OCI-M1 (cell line): ENCODE measurements at regions not wholly inside any gene's neighbourhood (a gene's known extent, or its start where the extent isn't known, plus 50 kb on each side); places are given as distances from the start of the nearest gene placed in this dataset.
"Not testable (repeated sequence)": the region's sequence is repeated elsewhere in the genome, so short reads cannot be mapped to it uniquely, and the experiment has no call there.

Experiments used
- DNase-seq: peaks from one replicate; lab custom pipeline; 2025; lab: John Stamatoyannopoulos, UW

- peak; percentile 15 for DNase-seq
Observed at GRCh38 chr3:178202194-178202593, 334.0 kb upstream of the KCNMB2 start.

DNA sequence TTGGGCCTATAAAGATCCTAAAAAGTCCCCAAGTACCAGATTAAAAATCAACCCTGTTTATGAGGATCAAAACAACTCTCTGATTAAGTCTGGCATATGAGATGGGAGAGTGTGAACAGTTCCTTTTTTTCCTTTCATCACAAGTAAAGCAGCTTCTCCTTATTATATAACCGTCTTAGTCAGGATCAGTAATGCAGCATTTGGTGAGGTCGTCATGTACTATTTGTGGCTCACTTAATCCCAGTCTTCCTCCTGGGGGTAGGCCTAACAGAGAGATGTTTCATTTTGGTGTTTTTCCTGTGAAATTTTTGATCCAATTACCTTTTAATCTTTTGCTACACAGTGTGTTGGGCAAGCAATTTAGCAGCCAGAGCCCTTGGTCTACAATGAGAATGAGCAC is 333.1 kb upstream of the KCNMB2 start:
- peak; percentile 27 for DNase-seq

DNA sequence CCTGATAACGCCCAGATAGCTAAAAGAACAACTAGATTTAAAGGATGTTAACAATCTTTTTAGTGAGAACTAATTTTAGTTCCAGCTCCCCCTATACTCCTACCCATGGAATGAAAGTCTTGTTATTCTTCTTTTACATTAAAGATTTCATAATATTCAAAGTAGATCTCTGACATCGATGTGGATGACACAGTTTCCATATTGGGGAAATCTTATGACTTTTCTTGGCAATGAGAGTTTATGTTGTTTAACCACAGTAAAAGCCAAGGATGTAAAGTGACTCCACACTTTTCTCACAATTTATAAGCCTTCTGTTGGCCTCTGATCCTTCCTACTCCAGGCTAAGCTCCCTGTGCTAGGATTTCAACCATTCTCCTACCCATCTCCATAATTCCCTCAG is 332.6 kb upstream of the KCNMB2 start:
- DNase-seq = no peak

GRCh38 chr3:178205740-178206139 is 330.5 kb upstream of the KCNMB2 start:
- DNase-seq = no peak

- no peak for DNase-seq
Observed at GRCh38 chr3:178206521-178206920, 329.7 kb upstream of the KCNMB2 start.

GRCh38 chr3:178207161-178207560 is 329.1 kb upstream of the KCNMB2 start:
- not testable (repeated sequence) for DNase-seq

- not testable (repeated sequence) for DNase-seq
Observed at GRCh38 chr3:178207627-178208026, 328.6 kb upstream of the KCNMB2 start.

- not testable (repeated sequence) for DNase-seq
Observed at GRCh38 chr3:178209116-178209515, 327.1 kb upstream of the KCNMB2 start.

GRCh38 chr3:178209618-178210017 is 326.6 kb upstream of the KCNMB2 start:
- DNase-seq = not testable (repeated sequence)

GRCh38 chr3:178211086-178211485 is 325.1 kb upstream of the KCNMB2 start:
- not testable (repeated sequence) for DNase-seq

- no peak for DNase-seq
Observed at GRCh38 chr3:178217479-178217878, 318.8 kb upstream of the KCNMB2 start.

DNA sequence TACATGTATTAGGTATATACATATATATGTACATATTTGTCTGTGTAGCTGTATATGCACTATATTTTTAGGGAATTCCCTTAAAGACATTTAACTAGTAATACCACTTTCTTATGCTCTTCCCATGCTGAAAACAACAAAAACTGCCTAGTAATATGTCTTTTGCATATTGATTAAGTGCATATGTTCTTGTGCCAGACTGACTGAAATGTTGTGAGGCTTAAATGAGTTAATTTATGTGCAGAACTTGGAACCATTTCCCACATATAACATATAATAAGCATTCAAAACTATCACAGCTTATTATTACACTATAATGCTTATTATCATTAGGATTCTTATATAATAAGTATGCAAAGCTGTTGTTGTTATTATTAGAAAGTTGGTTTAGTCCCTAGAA is 318.0 kb upstream of the KCNMB2 start:
- no peak for DNase-seq

DNA sequence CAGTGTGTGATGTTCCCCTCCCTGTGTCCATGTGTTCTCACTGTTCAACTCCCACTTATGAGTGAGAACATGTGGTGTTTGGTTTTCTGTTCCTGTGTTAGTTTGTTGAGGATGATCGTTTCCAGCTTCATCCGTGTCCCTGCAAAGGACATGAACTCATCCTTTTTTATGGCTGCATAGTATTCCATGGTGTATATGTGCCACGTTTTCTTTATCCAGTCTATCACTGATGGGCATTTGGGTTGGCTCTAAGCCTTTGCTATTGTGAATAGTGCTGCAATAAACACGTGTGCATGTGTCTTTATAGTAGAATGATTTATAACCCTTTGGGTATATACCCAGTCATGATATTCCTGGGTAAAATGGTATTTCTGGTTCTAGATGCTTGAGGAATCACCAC is 316.6 kb upstream of the KCNMB2 start:
- DNase-seq = not testable (repeated sequence)

GRCh38 chr3:178223876-178224275 is 312.4 kb upstream of the KCNMB2 start:
- DNase-seq = no peak

DNA sequence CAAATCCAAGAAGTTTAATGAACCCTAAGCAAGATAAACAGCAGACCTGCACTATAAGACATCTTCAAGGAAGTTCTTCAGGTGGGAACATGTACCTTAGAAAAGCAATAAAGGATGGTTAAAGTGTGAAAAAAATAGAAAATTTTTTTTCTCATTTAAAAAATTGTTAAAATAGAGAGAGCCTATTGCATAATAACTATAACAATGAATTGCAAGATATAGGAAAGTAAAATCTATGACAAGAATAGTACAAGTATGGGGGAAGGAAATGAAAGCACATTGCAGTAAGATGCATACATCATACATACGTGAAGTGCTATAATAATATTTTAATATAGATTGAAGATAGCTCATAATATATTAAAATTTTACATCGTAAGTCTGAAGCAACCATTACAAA is 310.1 kb upstream of the KCNMB2 start:
- no peak for DNase-seq

GRCh38 chr3:178231645-178232044 is 304.6 kb upstream of the KCNMB2 start:
- DNase-seq = no peak

GRCh38 chr3:178233371-178234071 is 302.7 kb upstream of the KCNMB2 start:
- DNase-seq = no peak

GRCh38 chr3:178236555-178237277 is 299.5 kb upstream of the KCNMB2 start:
- DNase-seq = no peak

DNA sequence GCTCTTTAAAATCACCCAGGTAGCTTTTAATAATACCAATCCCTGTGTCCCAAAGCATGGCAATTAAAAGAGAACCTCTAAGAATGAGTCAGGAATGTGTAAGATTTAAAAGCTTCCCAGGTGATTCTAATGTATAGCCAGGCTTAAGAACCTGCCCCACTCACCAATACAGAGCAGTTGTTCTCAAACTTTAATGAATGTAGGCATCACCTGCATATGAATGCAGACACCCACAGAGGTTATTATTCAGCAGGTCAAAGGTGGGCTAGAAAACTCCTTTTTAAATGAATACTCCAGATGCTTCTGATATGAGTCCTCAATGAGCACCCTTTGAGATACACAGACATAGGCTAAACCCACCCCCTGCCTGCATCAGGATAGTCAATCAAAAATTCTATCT is 298.1 kb upstream of the KCNMB2 start:
- DNase-seq = no peak

GRCh38 chr3:178244733-178245709 is 291.2 kb upstream of the KCNMB2 start:
- DNase-seq = no peak

DNA sequence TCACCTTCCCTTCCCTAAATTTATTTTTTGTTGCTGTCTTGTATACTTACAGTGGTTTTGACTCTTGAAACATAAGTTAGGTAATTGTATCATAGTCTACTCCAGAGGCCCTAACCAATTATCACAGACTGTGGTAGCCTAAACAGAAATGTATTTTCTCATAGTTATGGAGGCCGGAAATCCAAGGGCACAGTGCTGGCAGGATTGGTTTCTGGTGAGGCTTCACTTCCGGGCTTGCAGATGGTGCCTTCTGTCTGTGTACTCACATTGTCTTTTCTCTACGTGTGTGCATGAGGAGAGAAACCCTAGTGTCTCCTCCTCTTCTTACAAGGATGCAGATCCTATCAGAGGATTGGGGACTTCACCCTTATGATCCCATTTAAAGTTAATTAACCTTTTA is 290.2 kb upstream of the KCNMB2 start:
- no peak for DNase-seq

- no peak for DNase-seq
Observed at GRCh38 chr3:178255315-178255714, 280.9 kb upstream of the KCNMB2 start.
